ENCODE measurements at regions not wholly inside any gene's neighbourhood (a gene's known extent, or its start where the extent isn't known, plus 50 kb on each side); places are given as distances from the start of the nearest gene placed in this dataset.

DNA sequence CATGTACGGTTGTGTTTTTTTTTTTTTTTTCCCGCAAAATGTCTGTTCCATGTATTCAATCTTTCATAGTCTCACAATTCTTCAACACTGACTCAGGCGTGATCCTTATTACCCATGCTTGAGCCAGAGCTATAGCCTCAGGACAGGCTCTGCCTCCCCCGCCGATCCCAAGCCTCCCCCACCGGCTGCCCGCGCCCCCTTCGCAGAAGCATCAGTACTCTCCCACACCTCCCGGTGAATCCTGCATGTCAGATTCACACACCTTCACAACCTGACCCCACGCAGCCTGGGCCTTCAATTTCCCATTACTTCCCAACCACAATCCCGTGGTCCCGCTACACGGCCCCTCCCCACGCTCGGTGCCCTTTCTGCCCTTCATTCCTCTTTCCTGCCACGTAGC, 401.5 kb upstream of the JARID2 start:
- H3K27ac ChIP-seq (ENCODE audit: low read depth, low read length) = no peak overlapping the region
- H3K36me3 ChIP-seq (ENCODE audit: low read length) = no peaks in the 10 kb centered on the region
- no peak overlapping the region for H3K9ac ChIP-seq (ENCODE audit: low read length)
- no peaks in the 10 kb centered on the region for H3F3A ChIP-seq (ENCODE audit: insufficient read depth)
- H3K79me2 ChIP-seq (ENCODE audit: insufficient read depth, low read length) = no peaks in the 10 kb centered on the region
- H4K20me1 ChIP-seq (ENCODE audit: low read depth, low read length) = no peaks in the 10 kb centered on the region
- no peaks in the 10 kb centered on the region for H3K27me3 ChIP-seq (ENCODE audit: low read length)
- no peak overlapping the region for H3K4me3 ChIP-seq (ENCODE audit: insufficient read depth, low read length, poor library complexity, severe bottlenecking)
- H3K4me2 ChIP-seq (ENCODE audit: low read depth, low read length, poor library complexity, severe bottlenecking) = no peak overlapping the region
- H3K9me2 ChIP-seq (replicated peaks; ENCODE audit: insufficient read depth, low read length) = no peaks in the 10 kb centered on the region
- TF ChIP-seq EZH2phosphoT487 (conservative IDR thresholded peaks at IDR 0.05; ENCODE audit: low read length) = no peak
- TF ChIP-seq, protein P1, sequence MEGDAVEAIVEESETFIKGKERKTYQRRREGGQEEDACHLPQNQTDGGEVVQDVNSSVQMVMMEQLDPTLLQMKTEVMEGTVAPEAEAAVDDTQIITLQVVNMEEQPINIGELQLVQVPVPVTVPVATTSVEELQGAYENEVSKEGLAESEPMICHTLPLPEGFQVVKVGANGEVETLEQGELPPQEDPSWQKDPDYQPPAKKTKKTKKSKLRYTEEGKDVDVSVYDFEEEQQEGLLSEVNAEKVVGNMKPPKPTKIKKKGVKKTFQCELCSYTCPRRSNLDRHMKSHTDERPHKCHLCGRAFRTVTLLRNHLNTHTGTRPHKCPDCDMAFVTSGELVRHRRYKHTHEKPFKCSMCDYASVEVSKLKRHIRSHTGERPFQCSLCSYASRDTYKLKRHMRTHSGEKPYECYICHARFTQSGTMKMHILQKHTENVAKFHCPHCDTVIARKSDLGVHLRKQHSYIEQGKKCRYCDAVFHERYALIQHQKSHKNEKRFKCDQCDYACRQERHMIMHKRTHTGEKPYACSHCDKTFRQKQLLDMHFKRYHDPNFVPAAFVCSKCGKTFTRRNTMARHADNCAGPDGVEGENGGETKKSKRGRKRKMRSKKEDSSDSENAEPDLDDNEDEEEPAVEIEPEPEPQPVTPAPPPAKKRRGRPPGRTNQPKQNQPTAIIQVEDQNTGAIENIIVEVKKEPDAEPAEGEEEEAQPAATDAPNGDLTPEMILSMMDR (IDR thresholded peaks at IDR 0.05; ENCODE audit: insufficient read depth, low read length, poor library complexity, severe bottlenecking) = no peak
- H3K9me3 ChIP-seq (ENCODE audit: insufficient read depth, low read length) = no peaks in the 10 kb centered on the region
- H2AFZ ChIP-seq (ENCODE audit: low read depth, low read length, severe bottlenecking) = no peak overlapping the region

DNA sequence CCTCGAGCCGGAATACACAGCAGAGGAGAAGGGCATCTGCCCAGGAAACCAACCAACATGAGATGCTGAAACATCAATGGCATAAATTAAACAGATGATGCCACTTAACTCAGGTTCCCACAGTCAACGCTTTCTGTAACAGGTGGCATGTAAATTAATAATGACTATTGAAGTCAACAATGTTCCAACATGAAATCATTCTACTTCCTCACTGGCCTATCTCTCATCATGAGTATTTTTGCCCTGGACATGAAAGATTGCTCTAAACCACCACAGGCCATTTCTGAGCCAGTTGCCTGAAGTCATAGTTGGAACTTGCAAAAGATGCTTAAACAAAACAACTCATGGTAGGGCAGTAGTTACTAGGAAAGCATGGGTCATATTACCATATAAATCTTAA, 397.9 kb upstream of the JARID2 start:
- H3K9ac ChIP-seq (ENCODE audit: low read length) = no peak overlapping the region

DNA sequence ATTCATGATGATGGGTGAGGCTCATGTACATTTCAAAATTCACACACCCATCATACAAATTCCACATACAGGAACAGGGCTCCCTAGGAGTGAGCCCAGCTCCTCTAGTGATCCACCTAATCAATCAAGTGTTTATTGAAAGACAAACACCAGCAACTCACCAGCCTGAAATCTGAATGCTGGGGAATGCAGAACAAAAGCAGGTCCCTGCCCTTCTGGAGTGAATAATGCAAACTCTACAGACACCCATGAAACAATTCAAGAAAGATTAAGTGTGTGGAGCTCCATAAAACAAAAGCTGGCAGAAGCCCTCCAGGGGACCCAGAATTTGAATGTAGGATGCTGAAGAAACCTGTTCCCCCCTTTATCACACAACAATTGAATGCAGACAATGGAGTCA, 396.7 kb upstream of the JARID2 start:
- H3K9me3 ChIP-seq (ENCODE audit: insufficient read depth, low read length) = no peaks in the 10 kb centered on the region
- H3K27ac ChIP-seq (ENCODE audit: low read depth, low read length) = no peak overlapping the region
- H3K4me2 ChIP-seq (ENCODE audit: low read depth, low read length, poor library complexity, severe bottlenecking) = no peak overlapping the region
- H3K9me2 ChIP-seq (replicated peaks; ENCODE audit: insufficient read depth, low read length) = no peaks in the 10 kb centered on the region
- H3F3A ChIP-seq (ENCODE audit: insufficient read depth) = no peaks in the 10 kb centered on the region
- no peaks in the 10 kb centered on the region for H3K36me3 ChIP-seq (ENCODE audit: low read length)
- no peak overlapping the region for H3K9ac ChIP-seq (ENCODE audit: low read length)
- no peak overlapping the region for H2AFZ ChIP-seq (ENCODE audit: low read depth, low read length, severe bottlenecking)
- no peak overlapping the region for H3K4me3 ChIP-seq (ENCODE audit: insufficient read depth, low read length, poor library complexity, severe bottlenecking)
- no peaks in the 10 kb centered on the region for H4K20me1 ChIP-seq (ENCODE audit: low read depth, low read length)
- H3K79me2 ChIP-seq (ENCODE audit: insufficient read depth, low read length) = no peaks in the 10 kb centered on the region
- TF ChIP-seq, protein P1 (IDR thresholded peaks at IDR 0.05; ENCODE audit: insufficient read depth, low read length, poor library complexity, severe bottlenecking) = no peak
- TF ChIP-seq EZH2phosphoT487 (conservative IDR thresholded peaks at IDR 0.05; ENCODE audit: low read length) = no peak
- no peaks in the 10 kb centered on the region for H3K27me3 ChIP-seq (ENCODE audit: low read length)

More for the DNA sequence above, 397.9 kb upstream of the JARID2 start:
- Histone ChIP-seq H3K27me3 (ENCODE audit: low read length) (no peaks in the 10 kb centered on the region), H3K4me2 (ENCODE audit: low read depth, low read length, poor library complexity, severe bottlenecking) (no peak overlapping the region), H3K36me3 (ENCODE audit: low read length) (no peaks in the 10 kb centered on the region), H3K4me3 (ENCODE audit: insufficient read depth, low read length, poor library complexity, severe bottlenecking) (no peak overlapping the region), H2AFZ (ENCODE audit: low read depth, low read length, severe bottlenecking) (no peak overlapping the region), H3K27ac (ENCODE audit: low read depth, low read length) (no peak overlapping the region), H4K20me1 (ENCODE audit: low read depth, low read length) (no peaks in the 10 kb centered on the region), H3K9me2 (replicated peaks; ENCODE audit: insufficient read depth, low read length) (no peaks in the 10 kb centered on the region), H3K9me3 (ENCODE audit: insufficient read depth, low read length) (no peaks in the 10 kb centered on the region), H3K79me2 (ENCODE audit: insufficient read depth, low read length) (no peaks in the 10 kb centered on the region), H3F3A (ENCODE audit: insufficient read depth) (no peaks in the 10 kb centered on the region)
- TF ChIP-seq, protein P1 (IDR thresholded peaks at IDR 0.05; ENCODE audit: insufficient read depth, low read length, poor library complexity, severe bottlenecking) = no peak
- no peak for TF ChIP-seq EZH2phosphoT487 (conservative IDR thresholded peaks at IDR 0.05; ENCODE audit: low read length)
